Daoy (cell line): ENCODE measurements at regions not wholly inside any gene's neighbourhood (a gene's known extent, or its start where the extent isn't known, plus 50 kb on each side); places are given as distances from the start of the nearest gene placed in this dataset.
A peak's percentile ranks its signal among the peaks of the same experiment; 100 is the strongest.

Source experiments
- DNase-seq: peaks from one replicate; pipeline ENCODE4 v3.0.0-alpha.2; 2015; ENCODE audit warnings: low read depth

GRCh38 chr1:163406772-163407171, 85.0 kb downstream of the NUF2 start:
- DNase-seq, result no peak

GRCh38 chr1:163408262-163408661, 86.5 kb downstream of the NUF2 start:
- DNase-seq, result no peak

GRCh38 chr1:163410073-163410999, 88.6 kb downstream of the NUF2 start:
- peak; percentile 56 for DNase-seq

- DNase-seq, result no peak
These were observed 90.5 kb downstream of the NUF2 start for GRCh38 chr1:163412221-163412620.

- DNase-seq, result no peak
These were observed 93.0 kb downstream of the NUF2 start for GRCh38 chr1:163414778-163415177.

GRCh38 chr1:163421701-163422100, 99.9 kb downstream of the NUF2 start:
- no peak for DNase-seq

- no peak for DNase-seq
These were observed 101.1 kb downstream of the NUF2 start for GRCh38 chr1:163422738-163423404.

- no peak for DNase-seq
These were observed 104.9 kb downstream of the NUF2 start for GRCh38 chr1:163426505-163427251.

- DNase-seq, result no peak
These were observed 105.5 kb downstream of the NUF2 start for GRCh38 chr1:163427279-163427678.

- DNase-seq, result no peak
These were observed 114.5 kb downstream of the NUF2 start for GRCh38 chr1:163436140-163436812.

GRCh38 chr1:163439471-163439870, 117.7 kb downstream of the NUF2 start:
- no peak for DNase-seq

GRCh38 chr1:163440090-163440489, 118.3 kb downstream of the NUF2 start:
- DNase-seq, result no peak

GRCh38 chr1:163442231-163442879, 120.6 kb downstream of the NUF2 start:
- no peak for DNase-seq

- DNase-seq, result no peak
These were observed 121.1 kb downstream of the NUF2 start for GRCh38 chr1:163442895-163443294.

GRCh38 chr1:163443863-163444262, 122.1 kb downstream of the NUF2 start:
- no peak for DNase-seq

GRCh38 chr1:163444665-163445064, 122.9 kb downstream of the NUF2 start:
- DNase-seq, result peak; percentile 15

GRCh38 chr1:163450986-163451385, 129.2 kb downstream of the NUF2 start:
- no peak for DNase-seq

GRCh38 chr1:163459539-163459938, 137.8 kb downstream of the NUF2 start:
- no peak for DNase-seq

GRCh38 chr1:163467289-163467688, 145.5 kb downstream of the NUF2 start:
- DNase-seq, result no peak

- peak; percentile 57 for DNase-seq
These were observed 150.3 kb downstream of the NUF2 start for GRCh38 chr1:163471779-163472650.
